HG02763 (cell line): ENCODE measurements at regions not wholly inside any gene's neighbourhood (a gene's known extent, or its start where the extent isn't known, plus 50 kb on each side); places are given as distances from the start of the nearest gene placed in this dataset.
A peak's percentile ranks its signal among the peaks of the same experiment; 100 is the strongest.
"Not testable (repeated sequence)": the region's sequence is repeated elsewhere in the genome, so short reads cannot be mapped to it uniquely, and the experiment has no call there.

ENCODE experiments used
- ATAC-seq: cut with Tn5 transposase; IDR thresholded peaks from one replicate; pipeline ENCODE4 v1.9.1; 2021; ENCODE audit warnings: mild to moderate bottlenecking, moderate library complexity; ENCODE audit not compliant: unreplicated experiment

- no peak for ATAC-seq
Measured at GRCh38 chr6:142631517-142632385, 313.2 kb downstream of the HIVEP2 start.

- no peak for ATAC-seq
Measured at GRCh38 chr6:142633317-142633716, 311.7 kb downstream of the HIVEP2 start.

- ATAC-seq = no peak
Measured at GRCh38 chr6:142635130-142635529, 309.8 kb downstream of the HIVEP2 start.

DNA sequence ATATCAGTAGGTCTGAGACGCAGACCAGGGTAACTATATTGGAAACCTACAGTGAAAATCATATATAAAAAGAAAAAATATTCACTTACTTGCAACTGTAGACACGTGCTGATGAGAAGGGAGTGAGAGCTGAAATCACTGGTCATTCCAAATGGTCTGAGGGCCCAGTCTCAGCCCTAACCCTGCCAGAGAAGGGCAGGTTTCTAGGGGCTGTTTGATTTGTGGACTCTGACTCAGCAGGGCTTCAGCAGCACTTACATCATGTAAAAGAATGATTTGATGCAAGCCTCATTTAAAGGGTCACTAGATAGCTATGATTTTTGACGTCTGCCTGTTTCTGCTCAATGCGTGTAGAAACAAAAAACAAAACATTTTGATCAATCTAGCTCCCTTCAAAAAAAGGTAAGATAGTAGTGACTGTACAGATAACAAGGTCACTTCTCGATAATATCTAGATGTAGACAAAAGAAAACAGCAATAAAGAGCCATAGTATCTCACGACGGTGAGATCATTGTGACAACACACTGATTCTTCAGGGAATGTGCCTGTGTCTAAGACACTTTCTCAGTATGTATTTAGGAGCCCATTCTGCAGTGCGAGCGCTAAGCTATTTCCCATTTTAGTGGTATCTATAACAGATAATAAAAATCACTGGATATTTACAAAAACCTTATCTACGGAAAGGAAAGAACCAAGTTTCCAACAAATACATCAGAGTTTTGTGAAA lies 307.2 kb downstream of the HIVEP2 start:
- ATAC-seq = no peak

- no peak for ATAC-seq
Measured at GRCh38 chr6:142642651-142643050, 302.3 kb downstream of the HIVEP2 start.

GRCh38 chr6:142644866-142645265 lies 300.1 kb downstream of the HIVEP2 start:
- no peak for ATAC-seq

DNA sequence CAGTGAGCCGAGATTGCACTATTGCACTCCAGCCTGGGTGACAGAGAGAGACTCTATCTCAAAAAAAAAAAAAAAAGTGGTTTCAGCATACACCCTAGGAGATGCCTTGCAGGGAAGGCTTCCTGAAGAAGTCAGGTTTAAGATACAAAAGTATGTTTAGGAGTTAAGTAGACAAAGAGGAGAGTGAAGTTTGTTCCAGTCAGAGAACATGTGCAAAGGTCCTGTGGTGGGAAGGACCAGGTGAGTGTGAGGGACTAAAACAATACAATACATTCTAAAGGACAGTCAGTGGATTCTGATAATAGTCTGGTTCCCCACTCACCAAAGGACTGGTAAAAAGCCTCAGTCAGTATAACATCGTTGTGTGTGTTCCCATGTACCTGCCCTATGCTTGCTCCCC lies 299.3 kb downstream of the HIVEP2 start:
- no peak for ATAC-seq

DNA sequence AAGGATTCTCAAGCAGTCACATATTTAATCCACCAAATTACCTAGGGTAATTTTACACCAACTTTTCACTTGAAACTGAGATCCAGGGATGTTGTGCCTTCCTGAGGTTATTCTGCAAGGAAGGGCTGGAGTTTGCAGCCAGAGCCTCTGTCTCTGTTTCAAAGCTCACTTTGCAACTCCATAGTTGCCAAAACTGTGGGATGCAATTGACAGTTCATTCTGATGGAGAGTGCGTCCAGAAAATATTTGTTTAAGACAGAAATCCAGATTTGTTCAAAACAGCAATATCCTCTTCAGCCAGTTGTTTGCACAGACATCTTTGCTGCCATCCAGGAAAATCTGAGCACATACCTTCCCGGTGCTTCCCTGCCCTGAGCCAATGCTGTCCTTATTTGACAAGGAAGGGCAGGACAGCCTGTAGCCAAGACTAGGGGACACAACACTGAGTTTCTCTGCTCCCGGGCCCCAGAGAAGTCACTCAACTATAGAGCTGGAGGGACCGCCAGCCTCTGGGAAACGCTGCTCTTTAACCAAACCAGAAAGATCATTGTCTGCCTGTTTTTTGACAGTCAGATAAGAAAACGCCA lies 297.4 kb downstream of the HIVEP2 start:
- no peak for ATAC-seq

DNA sequence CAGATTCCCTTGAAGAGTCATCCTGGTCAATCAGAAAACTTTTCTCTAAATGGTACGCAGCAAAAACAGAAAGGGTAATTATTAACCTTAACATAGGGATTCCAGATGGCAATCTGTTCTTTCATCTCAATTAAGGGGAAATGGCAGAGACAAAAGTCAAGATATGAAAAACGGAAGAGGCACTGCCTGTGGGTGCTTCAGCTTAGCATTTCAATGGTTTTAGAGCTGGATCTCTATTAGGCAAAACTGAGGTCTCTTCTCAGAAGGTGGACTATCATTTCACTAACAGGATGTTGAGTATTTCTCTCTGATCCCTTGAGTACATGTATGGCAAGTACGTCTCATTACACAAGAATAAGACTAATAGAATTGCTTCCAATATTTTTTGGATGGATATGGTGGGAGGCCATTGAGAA lies 296.9 kb downstream of the HIVEP2 start:
- ATAC-seq = no peak

DNA sequence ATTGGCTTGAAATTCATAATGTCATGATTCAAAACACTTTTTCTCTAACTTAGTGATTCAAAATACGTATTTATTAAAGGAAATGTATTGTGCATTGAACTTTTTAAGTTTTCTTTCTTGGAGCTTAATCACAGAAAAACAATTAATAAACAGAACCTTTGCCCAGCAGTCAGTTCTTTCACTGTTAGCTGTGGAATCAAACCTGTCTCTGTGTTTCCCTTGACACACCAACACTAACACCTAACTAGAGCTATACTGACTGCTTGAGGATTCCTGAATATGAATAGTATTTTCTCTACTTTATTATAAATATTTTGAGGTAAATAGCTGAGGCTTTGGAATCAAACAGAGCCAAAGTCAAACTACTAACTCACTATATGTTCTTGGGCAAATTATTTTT lies 296.4 kb downstream of the HIVEP2 start:
- no peak for ATAC-seq

DNA sequence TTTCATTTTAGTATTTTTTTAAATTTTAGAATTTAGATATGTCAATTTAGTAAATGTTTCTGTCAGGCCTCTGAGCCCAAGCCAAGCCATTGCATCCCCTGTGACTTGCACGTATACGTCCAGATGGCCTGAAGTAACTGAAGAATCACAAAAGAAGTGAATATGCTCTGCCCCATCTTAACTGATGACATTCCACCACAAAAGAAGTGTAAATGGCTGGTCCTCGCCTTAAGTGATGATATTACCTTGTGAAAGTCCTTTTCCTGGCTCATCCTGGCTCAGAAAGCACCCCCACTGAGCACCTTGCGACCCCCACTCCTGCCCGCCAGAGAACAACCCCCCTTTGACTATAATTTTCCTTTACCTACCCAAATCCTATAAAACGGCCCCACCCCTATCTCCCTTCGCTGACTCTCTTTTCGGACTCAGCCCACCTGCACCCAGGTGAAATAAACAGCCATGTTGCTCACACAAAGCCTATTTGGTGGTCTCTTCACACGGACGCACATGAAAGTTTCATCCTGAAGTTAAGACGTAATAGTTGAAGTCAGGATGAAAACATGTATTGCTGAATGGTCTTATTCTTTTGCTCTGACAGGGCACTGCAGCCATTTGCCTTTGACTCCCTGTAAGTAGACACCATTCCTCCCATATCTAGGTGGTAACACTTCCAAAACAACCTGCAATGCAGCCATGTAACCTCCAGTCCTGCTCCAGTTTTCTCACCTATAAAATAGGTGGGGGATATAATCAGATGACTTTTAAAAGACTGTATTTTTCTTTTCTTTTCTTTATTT lies 295.3 kb downstream of the HIVEP2 start:
- ATAC-seq = not testable (repeated sequence)

- ATAC-seq = no peak
Measured at GRCh38 chr6:142651384-142651783, 293.6 kb downstream of the HIVEP2 start.

- ATAC-seq = no peak
Measured at GRCh38 chr6:142653710-142654420, 291.1 kb downstream of the HIVEP2 start.

DNA sequence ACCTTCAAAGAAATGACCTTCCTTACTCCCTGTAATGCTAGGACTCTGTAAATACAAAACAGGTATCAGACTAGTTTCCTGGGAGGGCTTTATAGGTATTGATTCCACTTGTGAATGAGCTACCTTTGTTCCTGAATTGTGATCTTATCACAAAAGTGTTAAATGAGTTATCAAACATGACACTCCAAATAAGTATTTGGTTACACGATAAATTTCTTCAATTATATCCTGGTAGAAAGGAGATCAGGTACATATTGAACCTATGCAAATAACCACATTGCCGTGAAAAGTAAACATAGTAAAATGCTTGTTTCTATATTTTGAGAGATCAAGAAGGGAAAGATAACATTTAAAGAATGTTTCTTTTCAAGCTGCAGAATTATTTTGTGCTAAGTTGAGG lies 285.3 kb downstream of the HIVEP2 start:
- no peak for ATAC-seq

DNA sequence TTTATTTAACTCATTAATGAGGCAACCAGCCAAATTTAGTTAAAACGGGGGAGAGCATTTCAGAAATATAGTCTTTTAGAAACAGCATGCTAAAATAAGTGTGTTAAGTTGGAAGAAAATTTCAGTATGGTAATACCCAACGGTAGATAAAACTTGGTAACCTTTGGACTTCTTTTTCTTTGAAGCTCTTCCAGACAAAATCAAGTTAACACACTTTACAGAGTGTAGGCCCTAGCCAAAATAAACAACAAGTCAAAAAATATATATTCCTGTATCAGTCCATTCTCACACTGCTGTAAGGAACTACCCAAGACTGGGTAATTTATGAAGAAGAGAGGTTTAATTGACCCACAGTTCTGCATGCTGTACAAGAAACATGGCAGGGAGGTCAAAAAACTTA lies 279.6 kb downstream of the HIVEP2 start:
- ATAC-seq = no peak

DNA sequence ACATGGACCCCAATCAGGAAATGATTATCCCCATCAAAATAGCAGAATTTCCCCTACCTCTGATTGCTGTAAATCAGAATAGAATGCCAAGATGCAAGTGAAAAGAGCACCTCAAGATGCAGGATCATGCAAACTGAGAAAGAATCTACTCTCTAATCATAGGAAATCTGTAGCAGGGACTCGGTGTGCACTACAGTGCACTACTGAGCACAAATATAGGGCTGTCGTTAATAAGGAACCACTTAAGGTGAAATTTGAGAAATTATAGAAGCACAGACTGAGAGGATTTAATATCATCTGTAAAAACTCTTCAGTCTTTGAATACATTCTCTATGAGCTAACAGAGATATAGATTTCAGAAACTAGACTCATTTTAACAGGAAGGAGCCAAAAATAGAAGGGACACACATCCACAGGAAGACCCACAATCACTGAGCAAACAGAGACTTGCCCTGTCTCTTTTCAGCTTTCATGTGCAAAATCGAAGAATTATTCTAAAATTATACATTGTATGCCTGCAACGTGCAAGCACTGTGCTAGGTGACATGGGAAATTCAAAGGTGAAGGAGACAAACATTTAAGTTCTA lies 278.3 kb downstream of the HIVEP2 start:
- ATAC-seq = no peak

- no peak for ATAC-seq
Measured at GRCh38 chr6:142669471-142670351, 275.3 kb downstream of the HIVEP2 start.

DNA sequence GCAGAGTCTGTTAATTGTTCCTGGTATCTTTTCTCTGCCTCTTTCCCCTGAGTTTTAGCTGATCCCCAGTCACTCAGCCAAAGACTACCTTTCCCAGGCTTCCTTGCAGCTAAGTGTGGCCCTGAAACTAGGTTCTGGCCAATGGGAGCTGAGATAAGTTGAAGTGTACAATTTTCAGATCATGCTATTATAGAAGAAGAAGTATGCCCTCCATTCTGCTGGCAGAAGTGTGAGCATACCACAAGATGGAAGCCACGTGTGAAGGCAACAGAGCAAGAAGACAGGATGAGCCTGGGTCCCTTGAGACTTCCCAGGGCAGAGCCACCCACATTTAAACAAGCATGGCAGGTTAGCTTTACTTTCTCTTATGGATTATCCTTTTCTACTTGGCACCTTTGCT lies 273.2 kb downstream of the HIVEP2 start:
- peak; percentile 76 for ATAC-seq

GRCh38 chr6:142675517-142675916 lies 269.5 kb downstream of the HIVEP2 start:
- ATAC-seq = no peak
